GM19467 (cell line): ENCODE measurements at regions not wholly inside any gene's neighbourhood (a gene's known extent, or its start where the extent isn't known, plus 50 kb on each side); places are given as distances from the start of the nearest gene placed in this dataset.

Experiments used
- ATAC-seq: cut with Tn5 transposase; IDR thresholded peaks from one replicate; pipeline ENCODE4 v1.9.1; 2021; ENCODE audit warnings: mild to moderate bottlenecking, moderate library complexity; ENCODE audit not compliant: unreplicated experiment

DNA sequence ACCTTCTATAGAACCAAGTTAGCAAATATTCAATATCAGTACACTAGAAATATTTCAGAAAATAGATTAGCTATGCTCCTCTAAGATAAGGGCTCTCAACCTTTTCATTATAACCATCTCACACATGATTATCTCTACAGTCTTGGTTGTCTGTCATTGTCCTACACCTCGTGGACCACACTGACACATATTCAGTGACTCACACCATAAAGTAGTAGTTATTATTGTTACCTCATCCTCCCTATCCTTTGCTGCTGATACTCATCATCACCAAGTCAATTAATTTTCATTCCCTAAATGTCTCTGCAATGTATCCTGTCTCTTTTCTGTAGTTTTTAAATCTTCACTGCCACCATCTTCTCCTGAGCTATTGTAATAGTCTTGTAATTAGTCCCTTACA, 1309.2 kb upstream of the C9orf72 start:
- no peak for ATAC-seq

DNA sequence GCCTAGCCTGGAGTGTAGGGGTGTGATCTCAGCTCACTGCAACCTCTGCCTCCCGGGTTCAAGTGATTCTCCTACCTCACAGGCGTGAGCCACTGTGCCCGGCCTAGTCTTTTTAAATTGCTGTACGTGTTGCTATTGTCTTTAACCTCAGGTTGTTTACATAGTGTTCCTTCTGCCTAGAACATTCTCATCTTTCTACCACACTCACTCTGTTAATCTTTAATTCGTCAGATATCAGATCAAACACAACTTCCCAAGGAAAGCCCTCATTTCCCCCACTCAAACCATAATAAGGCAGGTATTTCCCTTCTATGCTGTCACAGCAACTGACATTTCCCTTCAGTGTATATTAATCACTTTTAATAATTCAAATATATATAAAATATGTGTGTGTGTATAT, 1310.0 kb upstream of the C9orf72 start:
- no peak for ATAC-seq

DNA sequence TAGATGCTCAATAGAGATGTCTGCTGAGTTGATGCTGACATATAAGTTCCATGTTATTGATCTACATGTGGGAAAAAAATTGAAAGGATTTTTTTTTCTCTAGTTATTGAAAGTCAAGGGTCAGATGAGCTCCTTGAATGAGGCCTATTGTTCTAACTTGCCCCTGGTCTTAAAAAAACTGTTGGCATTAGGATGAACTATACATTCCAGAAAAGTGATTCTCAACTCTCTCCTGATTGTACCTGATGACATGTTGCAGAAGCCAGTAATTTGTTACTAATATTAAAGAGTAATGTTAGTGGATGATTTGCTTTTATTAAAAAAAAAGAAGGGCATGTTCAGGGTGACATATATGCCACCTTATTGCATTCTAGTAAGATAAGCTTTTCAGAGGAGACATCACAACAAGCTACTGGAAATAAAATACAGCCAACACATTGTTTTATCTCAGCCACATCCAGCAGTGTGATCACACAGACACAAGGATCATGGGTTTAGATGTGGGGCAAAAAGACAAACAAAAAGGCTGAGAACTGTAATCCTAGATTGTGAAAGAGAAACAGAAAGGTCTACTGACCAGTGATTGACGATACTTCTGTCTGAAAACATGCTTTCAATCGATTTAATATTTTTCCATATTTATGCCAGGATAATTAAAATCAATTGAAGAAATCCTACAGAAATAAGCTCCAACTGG, 1314.1 kb upstream of the C9orf72 start:
- no peak for ATAC-seq

DNA sequence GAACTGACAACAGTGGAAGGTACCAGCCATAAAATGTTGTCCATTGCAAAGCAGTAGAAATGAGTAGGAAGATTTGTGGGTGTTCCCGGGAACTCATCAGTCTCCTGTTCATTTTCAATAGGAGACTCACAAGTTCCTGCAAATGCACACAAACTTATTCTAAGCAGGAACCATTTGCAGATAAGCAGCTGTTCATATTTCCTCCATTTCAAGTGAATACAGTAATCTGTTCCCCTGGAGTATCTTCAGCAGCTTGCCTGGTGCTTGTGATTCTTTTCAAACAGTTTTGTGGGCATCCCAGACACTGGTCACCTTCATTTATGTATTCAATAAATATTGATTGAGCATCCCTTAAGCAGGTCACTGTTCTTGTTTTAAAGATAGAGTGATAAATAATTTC, 1315.5 kb upstream of the C9orf72 start:
- ATAC-seq = no peak

GRCh38 chr9:28892538-28892937, 1319.3 kb upstream of the C9orf72 start:
- ATAC-seq = no peak

DNA sequence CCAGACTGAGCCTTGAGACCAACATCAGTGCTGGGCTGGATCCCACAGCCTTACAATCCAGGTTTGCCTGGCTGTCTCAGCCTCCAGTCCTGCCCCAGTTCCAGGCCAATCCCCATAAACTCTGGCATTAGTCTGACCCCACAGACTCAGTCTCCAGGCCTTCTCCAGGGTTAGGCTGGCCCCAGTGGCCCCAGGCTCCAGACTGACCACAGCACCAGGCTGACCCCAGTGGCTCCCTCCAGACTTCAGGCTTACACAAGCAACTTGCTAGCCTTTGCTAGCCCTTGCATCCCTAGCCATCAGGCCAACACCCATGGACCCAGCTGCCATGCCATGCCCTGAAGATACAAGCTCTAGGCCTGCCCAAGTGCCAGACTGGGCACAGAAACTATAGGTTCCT, 1326.0 kb upstream of the C9orf72 start:
- ATAC-seq = no peak

DNA sequence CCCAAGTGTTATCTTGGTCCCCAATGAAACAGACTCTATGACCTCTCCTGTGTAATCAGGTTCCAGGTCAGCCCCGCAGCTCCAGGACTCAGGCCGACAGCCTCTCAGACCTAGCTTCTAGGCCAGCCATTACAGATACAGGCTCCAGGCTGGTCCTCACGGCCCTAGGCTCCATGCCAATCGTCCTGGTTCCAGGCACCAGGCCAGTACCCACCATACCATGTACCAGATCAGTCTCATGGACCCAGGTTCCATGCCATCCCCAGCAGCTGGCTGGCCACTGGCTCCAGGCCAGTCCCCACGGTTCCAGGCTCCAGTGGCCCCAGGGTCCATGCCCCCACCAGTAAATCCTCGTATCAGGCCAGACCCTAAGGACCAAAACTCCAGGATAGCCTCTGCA, 1326.6 kb upstream of the C9orf72 start:
- ATAC-seq = no peak

DNA sequence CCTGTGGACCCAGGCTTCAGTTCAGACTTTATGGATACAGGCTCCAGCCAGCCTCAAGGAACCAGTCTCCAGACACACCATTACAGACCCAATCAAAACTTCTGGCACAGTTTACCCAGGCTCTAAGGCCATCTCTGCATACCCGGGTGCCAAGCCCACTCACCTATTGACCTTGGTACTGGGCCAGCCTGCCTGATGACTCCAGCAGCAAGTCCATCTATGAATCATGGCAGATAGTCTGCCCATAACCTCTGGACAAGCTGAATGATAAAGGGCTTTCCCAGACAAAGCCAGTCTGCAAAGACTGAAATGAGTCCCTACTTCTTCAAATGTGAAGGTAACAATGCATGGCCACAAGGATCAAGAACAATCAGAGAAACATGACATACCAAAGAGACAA, 1327.1 kb upstream of the C9orf72 start:
- ATAC-seq = no peak

- ATAC-seq = no peak
These were observed 1336.2 kb upstream of the C9orf72 start for GRCh38 chr9:28909526-28909925.

DNA sequence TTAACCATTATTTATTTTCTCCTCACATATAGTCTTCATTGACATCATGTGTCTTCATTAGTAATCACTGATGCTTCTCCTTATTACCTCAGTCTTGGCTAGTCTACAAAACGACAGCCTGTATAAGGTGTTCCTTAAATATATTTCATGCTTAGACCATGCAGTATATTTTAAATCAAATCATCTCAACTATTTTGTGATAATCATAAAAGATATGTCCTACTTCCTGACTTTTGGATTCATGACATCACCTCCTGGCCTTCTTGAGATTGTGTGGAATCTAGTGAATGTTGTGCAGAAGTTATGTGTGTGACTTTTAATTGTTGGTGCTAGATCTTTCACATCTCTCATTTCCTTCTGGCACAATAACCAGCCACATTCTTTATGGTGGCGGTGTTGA, 1339.3 kb upstream of the C9orf72 start:
- ATAC-seq = no peak

DNA sequence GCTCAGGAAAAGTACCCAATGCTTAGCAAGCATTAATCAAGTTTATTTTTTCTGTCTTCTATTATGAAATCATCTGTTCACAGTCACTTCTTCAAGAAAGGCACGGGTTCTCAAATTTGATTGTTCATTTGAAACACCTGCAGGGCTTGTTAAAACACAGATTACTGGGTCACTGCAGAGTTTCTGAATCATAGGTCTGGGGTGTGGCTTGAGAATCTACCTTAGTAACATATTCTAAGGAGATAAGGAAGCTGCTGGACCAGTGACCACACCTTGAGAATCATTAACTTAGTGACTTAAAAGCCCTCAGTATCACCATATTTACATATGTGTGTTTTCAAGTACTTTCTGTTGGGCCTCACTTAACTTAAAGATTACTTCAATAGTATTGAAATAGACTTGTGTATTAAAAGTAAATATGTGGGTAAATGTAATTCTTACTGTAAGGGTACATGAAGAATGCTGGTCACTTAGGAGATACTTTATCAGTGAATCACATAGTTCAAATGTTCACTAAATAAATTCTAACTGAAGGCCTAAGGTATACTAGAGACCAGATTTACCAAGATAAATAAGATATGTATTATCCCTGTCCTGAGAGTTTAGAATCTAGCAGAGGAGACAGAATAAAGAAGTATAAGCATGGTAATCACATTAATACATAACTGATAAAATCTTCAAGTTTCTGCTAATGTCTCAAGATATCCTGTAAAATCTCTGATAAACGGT, 1342.1 kb upstream of the C9orf72 start:
- no peak for ATAC-seq

GRCh38 chr9:28916348-28916747, 1343.1 kb upstream of the C9orf72 start:
- no peak for ATAC-seq

GRCh38 chr9:28921857-28922500, 1348.7 kb upstream of the C9orf72 start:
- ATAC-seq = no peak

- no peak for ATAC-seq
These were observed 1349.6 kb upstream of the C9orf72 start for GRCh38 chr9:28922891-28923290.

- no peak for ATAC-seq
These were observed 1350.1 kb upstream of the C9orf72 start for GRCh38 chr9:28923351-28923750.

GRCh38 chr9:28925157-28925556, 1351.9 kb upstream of the C9orf72 start:
- no peak for ATAC-seq

DNA sequence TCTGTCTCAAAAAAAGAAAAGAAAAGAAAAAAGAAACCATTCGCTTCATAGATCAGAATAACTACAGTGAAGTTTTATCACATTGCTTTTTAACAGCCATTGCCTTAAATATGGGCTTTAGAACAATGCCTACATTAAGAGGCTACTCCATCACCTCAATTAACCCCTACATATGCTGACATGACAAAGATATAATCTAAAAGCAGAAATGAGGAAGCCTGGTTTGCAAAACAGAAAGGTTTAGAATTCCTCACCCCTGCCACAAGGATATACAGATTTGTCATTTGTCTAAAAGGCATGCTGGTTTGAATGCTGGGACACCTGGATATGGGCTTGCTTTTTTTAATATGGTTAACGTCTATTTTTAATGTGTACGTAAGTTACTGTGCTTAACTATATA, 1353.0 kb upstream of the C9orf72 start:
- no peak for ATAC-seq

- ATAC-seq = no peak
These were observed 1354.4 kb upstream of the C9orf72 start for GRCh38 chr9:28927691-28928090.

DNA sequence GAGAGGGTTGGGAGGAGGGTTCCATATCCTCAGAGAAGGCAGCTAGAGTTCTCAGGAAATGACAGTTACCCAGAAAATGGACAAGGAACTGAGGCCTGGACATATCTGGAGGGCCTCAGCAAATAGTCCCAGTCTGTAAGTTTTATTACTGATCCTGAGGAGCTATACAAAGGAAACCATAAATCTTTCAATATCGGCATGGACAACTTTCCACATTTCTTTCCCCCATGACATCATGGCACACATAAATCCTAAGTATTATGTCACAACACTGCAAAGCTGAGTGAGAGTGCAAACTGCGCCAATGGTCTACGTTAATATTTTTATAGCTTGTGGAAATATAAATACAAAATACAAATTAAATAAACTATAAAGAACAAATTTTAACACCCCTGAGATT, 1356.2 kb upstream of the C9orf72 start:
- no peak for ATAC-seq

DNA sequence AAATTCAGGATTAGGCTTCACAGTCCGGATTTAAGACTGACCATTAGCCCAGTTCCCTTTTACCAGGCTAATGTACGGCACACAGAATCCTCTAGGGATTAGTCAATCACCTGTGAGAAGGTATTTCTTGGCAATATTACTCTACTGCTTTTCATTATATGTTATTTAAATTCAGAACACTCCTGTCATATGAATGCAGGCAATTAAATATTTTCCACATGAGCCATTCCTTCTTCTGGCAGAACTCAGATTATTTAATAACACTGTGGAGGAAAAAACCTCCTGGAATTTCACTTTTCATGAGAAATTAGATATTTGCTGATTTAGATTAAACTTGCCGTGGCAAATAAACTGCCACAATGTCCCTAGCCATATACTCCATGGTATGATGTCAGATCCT, 1357.5 kb upstream of the C9orf72 start:
- no peak for ATAC-seq

GRCh38 chr9:28934111-28934510, 1360.8 kb upstream of the C9orf72 start:
- ATAC-seq = no peak

DNA sequence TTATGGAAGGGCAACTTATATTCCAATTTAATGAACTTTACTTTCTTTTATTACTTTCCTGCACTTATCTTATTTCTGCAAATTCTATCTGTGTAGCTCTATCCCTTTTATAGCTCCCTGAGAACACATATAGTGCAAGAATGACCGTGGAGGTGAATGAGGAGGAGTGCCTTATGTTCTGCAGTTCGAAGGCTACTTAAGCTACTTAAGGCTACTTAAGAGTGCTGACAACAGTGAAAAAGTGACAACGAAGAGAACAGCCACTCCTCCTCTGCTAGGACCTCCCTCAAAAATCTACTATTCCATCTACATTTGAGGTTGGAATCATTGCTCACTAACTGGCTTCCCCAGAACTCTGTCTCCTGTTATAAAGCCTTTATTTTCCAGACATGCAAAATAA, 1365.7 kb upstream of the C9orf72 start:
- ATAC-seq = no peak
